ENCODE measurements at regions not wholly inside any gene's neighbourhood (a gene's known extent, or its start where the extent isn't known, plus 50 kb on each side); places are given as distances from the start of the nearest gene placed in this dataset.

- Histone ChIP-seq H3K4me1 (ENCODE audit: insufficient read depth, insufficient read length) (no peaks in the 10 kb centered on the region), H3K36me3 (ENCODE audit: insufficient read depth, insufficient read length, low read length) (no peaks in the 10 kb centered on the region), H3K9me3 (ENCODE audit: insufficient read depth, low read length) (no peaks in the 10 kb centered on the region), H3K4me3 (ENCODE audit: insufficient read length, low read depth) (no peak overlapping the region), H3K9ac (ENCODE audit: insufficient read length, low read depth) (no peak overlapping the region), H3K27me3 (ENCODE audit: insufficient read depth, insufficient read length) (no peaks in the 10 kb centered on the region)
- DNase-seq (ENCODE audit: low read depth, low spot score), result no peak
- TF ChIP-seq ZNF274 (IDR thresholded peaks at IDR 0.05; ENCODE audit: low read depth, low read length) (no peak), SUZ12 (IDR thresholded peaks at IDR 0.05; ENCODE audit: extremely low read depth, insufficient read depth, insufficient read length) (no peak), YY1 (IDR thresholded peaks at IDR 0.05; ENCODE audit: insufficient read depth, insufficient read length) (no peak)
These were observed 146.0 kb upstream of the FRMD4B start for GRCh38 chr3:69531576-69532546.

DNA sequence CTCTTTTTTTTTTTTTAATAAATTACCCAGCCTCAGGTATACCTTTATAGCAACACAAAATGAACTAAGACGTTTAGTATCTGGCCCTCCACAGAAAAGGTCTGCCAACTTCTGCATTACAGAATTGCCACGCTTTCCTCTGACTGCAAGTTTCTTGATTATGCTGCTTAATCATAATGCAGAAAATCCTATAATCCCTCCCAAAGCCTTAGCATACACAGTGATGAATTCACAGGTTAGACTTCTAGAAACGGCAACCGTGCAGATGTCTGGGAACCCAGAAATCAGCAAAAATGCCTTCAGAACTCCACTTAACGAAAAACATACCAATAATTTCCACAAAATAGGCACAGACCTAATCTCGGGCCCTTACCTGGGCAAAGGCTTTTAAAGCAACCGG is 144.7 kb upstream of the FRMD4B start:
- H3K36me3 ChIP-seq (ENCODE audit: insufficient read depth, insufficient read length, low read length), result no peaks in the 10 kb centered on the region
- no peak overlapping the region for H3K4me3 ChIP-seq (ENCODE audit: insufficient read length, low read depth)
- no peak overlapping the region for H3K9ac ChIP-seq (ENCODE audit: insufficient read length, low read depth)
- TF ChIP-seq YY1 (IDR thresholded peaks at IDR 0.05; ENCODE audit: insufficient read depth, insufficient read length) (no peak), ZNF274 (IDR thresholded peaks at IDR 0.05; ENCODE audit: low read depth, low read length) (no peak), SUZ12 (IDR thresholded peaks at IDR 0.05; ENCODE audit: extremely low read depth, insufficient read depth, insufficient read length) (no peak)
- H3K27me3 ChIP-seq (ENCODE audit: insufficient read depth, insufficient read length), result no peaks in the 10 kb centered on the region
- H3K4me1 ChIP-seq (ENCODE audit: insufficient read depth, insufficient read length), result no peaks in the 10 kb centered on the region
- H3K9me3 ChIP-seq (ENCODE audit: insufficient read depth, low read length), result no peaks in the 10 kb centered on the region
- no peak for DNase-seq (ENCODE audit: low read depth, low spot score)

DNA sequence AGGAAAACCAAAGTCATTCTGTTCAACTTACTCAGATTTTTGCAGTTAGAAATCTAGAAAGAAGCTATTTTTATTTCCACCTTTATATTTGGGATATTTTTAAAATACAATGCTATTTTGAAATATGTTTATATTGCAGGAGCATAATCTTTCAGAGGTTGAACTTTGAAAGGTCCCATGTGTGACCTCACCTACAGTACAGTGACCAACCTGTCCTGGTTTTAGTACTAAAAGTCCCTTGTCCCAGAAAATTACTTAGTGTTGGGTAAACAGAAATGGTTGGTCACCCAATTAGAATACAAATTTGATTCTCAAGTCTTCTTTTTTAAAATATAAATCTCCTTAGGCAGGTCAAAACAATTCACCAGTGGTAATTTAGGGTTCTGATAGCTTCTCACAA is 141.6 kb upstream of the FRMD4B start:
- TF ChIP-seq SUZ12 (IDR thresholded peaks at IDR 0.05; ENCODE audit: extremely low read depth, insufficient read depth, insufficient read length) (no peak), ZNF274 (IDR thresholded peaks at IDR 0.05; ENCODE audit: low read depth, low read length) (no peak)
- H3K9ac ChIP-seq (ENCODE audit: insufficient read length, low read depth), result no peak overlapping the region
- no peaks in the 10 kb centered on the region for H3K4me1 ChIP-seq (ENCODE audit: insufficient read depth, insufficient read length)
- no peaks in the 10 kb centered on the region for H3K9me3 ChIP-seq (ENCODE audit: insufficient read depth, low read length)
- no peak for DNase-seq (ENCODE audit: low read depth, low spot score)
- H3K36me3 ChIP-seq (ENCODE audit: insufficient read depth, insufficient read length, low read length), result no peaks in the 10 kb centered on the region
- H3K4me3 ChIP-seq (ENCODE audit: insufficient read length, low read depth), result no peak overlapping the region
- no peaks in the 10 kb centered on the region for H3K27me3 ChIP-seq (ENCODE audit: insufficient read depth, insufficient read length)

- Histone ChIP-seq H3K4me3 (ENCODE audit: insufficient read length, low read depth) (no peak overlapping the region), H3K9me3 (ENCODE audit: insufficient read depth, low read length) (no peaks in the 10 kb centered on the region), H3K9ac (ENCODE audit: insufficient read length, low read depth) (no peak overlapping the region), H3K4me1 (ENCODE audit: insufficient read depth, insufficient read length) (no peaks in the 10 kb centered on the region), H3K36me3 (ENCODE audit: insufficient read depth, insufficient read length, low read length) (no peaks in the 10 kb centered on the region), H3K27me3 (ENCODE audit: insufficient read depth, insufficient read length) (no peaks in the 10 kb centered on the region)
- DNase-seq (ENCODE audit: low read depth, low spot score), result no peak
- TF ChIP-seq SUZ12 (IDR thresholded peaks at IDR 0.05; ENCODE audit: extremely low read depth, insufficient read depth, insufficient read length) (no peak), YY1 (IDR thresholded peaks at IDR 0.05; ENCODE audit: insufficient read depth, insufficient read length) (no peak), ZNF274 (IDR thresholded peaks at IDR 0.05; ENCODE audit: low read depth, low read length) (no peak)
These were observed 138.9 kb upstream of the FRMD4B start for GRCh38 chr3:69524816-69525215.

DNA sequence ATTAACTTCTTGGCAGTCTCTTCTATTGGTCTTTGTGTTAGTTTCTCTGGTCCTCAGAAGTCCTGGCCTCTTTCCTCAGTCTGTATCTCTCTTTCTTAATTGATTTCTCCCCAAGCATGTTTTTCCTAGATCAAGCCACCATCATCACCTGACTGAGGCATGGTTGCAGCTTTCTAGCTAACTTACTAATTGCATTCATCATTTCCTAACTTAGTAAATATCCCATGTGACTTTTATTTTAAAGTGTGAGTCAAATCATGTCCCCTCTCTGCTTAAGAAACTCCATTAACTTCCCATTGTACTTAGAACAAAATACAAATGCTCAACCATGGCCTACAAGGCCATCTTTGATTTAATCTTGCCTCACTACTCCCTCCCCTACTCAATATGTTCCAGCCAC is 135.4 kb upstream of the FRMD4B start:
- no peaks in the 10 kb centered on the region for H3K9me3 ChIP-seq (ENCODE audit: insufficient read depth, low read length)
- H3K4me1 ChIP-seq (ENCODE audit: insufficient read depth, insufficient read length), result no peaks in the 10 kb centered on the region
- no peaks in the 10 kb centered on the region for H3K36me3 ChIP-seq (ENCODE audit: insufficient read depth, insufficient read length, low read length)
- no peak for DNase-seq (ENCODE audit: low read depth, low spot score)
- H3K4me3 ChIP-seq (ENCODE audit: insufficient read length, low read depth), result no peak overlapping the region
- H3K27me3 ChIP-seq (ENCODE audit: insufficient read depth, insufficient read length), result no peaks in the 10 kb centered on the region
- no peak overlapping the region for H3K9ac ChIP-seq (ENCODE audit: insufficient read length, low read depth)
- TF ChIP-seq SUZ12 (IDR thresholded peaks at IDR 0.05; ENCODE audit: extremely low read depth, insufficient read depth, insufficient read length) (no peak), ZNF274 (IDR thresholded peaks at IDR 0.05; ENCODE audit: low read depth, low read length) (no peak), YY1 (IDR thresholded peaks at IDR 0.05; ENCODE audit: insufficient read depth, insufficient read length) (no peak)

DNA sequence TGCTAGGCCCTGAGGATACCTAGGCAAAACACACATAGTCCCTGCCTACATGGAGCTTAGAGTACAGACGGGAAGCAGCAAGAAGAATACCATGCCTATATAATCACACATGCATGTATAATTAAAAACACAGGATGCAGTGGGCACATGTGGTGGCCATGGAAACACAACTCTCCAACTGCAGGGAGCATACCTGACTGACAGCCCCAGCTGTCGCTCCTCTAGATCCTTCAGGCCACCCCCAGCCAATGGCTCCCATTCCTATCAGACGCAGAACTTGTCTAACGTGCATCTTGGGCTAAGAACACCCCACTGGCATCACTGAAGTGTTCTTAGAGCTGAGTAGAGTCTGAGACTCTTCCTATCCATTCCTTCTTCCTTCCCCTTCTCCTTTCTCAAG is 125.5 kb upstream of the FRMD4B start:
- H3K27me3 ChIP-seq (ENCODE audit: insufficient read depth, insufficient read length), result no peaks in the 10 kb centered on the region
- no peaks in the 10 kb centered on the region for H3K36me3 ChIP-seq (ENCODE audit: insufficient read depth, insufficient read length, low read length)
- H3K9ac ChIP-seq (ENCODE audit: insufficient read length, low read depth), result no peak overlapping the region
- DNase-seq (ENCODE audit: low read depth, low spot score), result no peak
- H3K4me3 ChIP-seq (ENCODE audit: insufficient read length, low read depth), result no peak overlapping the region
- no peaks in the 10 kb centered on the region for H3K4me1 ChIP-seq (ENCODE audit: insufficient read depth, insufficient read length)
- H3K9me3 ChIP-seq (ENCODE audit: insufficient read depth, low read length), result 0 out of 2 replicates have a peak, but pooled peaks cover 4% of the 10 kb centered on the region
- TF ChIP-seq SUZ12 (IDR thresholded peaks at IDR 0.05; ENCODE audit: extremely low read depth, insufficient read depth, insufficient read length) (no peak), YY1 (IDR thresholded peaks at IDR 0.05; ENCODE audit: insufficient read depth, insufficient read length) (no peak), ZNF274 (IDR thresholded peaks at IDR 0.05; ENCODE audit: low read depth, low read length) (no peak)

DNA sequence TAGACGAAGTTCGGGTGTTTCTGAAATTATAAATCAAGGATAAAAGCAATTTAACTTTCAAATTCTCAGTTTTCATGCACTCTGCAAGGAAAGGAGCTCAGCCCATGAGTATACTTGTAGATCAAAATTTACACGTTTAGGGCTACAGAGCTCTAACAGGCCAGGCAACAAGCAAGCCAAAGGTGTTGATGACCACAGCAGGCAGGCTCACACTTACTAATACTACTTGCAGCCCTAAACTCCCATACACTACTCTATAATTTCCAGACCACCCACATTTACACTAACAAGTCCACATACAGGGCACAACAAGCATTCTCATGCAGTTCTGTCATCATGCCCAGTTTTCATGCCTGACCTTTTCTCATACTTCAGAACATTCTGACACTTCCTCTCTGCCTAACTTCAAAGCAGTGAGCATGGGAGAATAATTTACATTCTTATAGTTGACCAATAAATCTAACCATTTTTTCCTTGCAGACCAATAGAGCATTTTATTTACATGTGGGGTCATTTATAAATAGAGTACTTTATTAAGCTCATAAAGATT is 124.7 kb upstream of the FRMD4B start:
- H3K9me3 ChIP-seq (ENCODE audit: insufficient read depth, low read length), result 0 out of 2 replicates have a peak, but pooled peaks cover 4% of the 10 kb centered on the region
- no peaks in the 10 kb centered on the region for H3K4me1 ChIP-seq (ENCODE audit: insufficient read depth, insufficient read length)
- no peak overlapping the region for H3K9ac ChIP-seq (ENCODE audit: insufficient read length, low read depth)
- H3K4me3 ChIP-seq (ENCODE audit: insufficient read length, low read depth), result no peak overlapping the region
- no peak for DNase-seq (ENCODE audit: low read depth, low spot score)
- TF ChIP-seq YY1 (IDR thresholded peaks at IDR 0.05; ENCODE audit: insufficient read depth, insufficient read length), result no peak
- TF ChIP-seq SUZ12 (IDR thresholded peaks at IDR 0.05; ENCODE audit: extremely low read depth, insufficient read depth, insufficient read length), result no peak
- no peak for TF ChIP-seq ZNF274 (IDR thresholded peaks at IDR 0.05; ENCODE audit: low read depth, low read length)
- no peaks in the 10 kb centered on the region for H3K36me3 ChIP-seq (ENCODE audit: insufficient read depth, insufficient read length, low read length)
- no peaks in the 10 kb centered on the region for H3K27me3 ChIP-seq (ENCODE audit: insufficient read depth, insufficient read length)
